Trophoblast cell (in vitro differentiated cells and primary cell): ENCODE measurements at regions not wholly inside any gene's neighbourhood (a gene's known extent, or its start where the extent isn't known, plus 50 kb on each side); places are given as distances from the start of the nearest gene placed in this dataset.

Experiments
- DNase-seq, 2 donors: peaks; one replicate each; pipeline ENCODE4 v3.0.0-alpha.2; 2016
- H2AFZ ChIP-seq: 2 replicates; pipeline ENCODE4 v1.6.1; 2013; ENCODE audit warnings: low read length, moderate library complexity, mild to moderate bottlenecking; ENCODE audit not compliant: insufficient read depth, poor library complexity
- H2AK5ac ChIP-seq: 2 replicates; pipeline ENCODE4 v1.6.1; 2013; ENCODE audit warnings: mild to moderate bottlenecking, low read length
- H2BK120ac ChIP-seq: 2 replicates; pipeline ENCODE4 v1.6.1; 2013; ENCODE audit warnings: low read length, mild to moderate bottlenecking, moderate library complexity; ENCODE audit not compliant: insufficient read depth, poor library complexity
- H2BK12ac ChIP-seq: 2 replicates; pipeline ENCODE4 v1.6.1; 2013; ENCODE audit warnings: mild to moderate bottlenecking, low read length, moderate library complexity
- H2BK5ac ChIP-seq: 2 replicates; pipeline ENCODE4 v1.6.1; 2013; ENCODE audit warnings: low read length, low read depth, moderate library complexity, mild to moderate bottlenecking; ENCODE audit not compliant: poor library complexity
- H3K14ac ChIP-seq: 2 replicates; pipeline ENCODE4 v1.6.1; 2013; ENCODE audit warnings: mild to moderate bottlenecking, low read length
- H3K18ac ChIP-seq: 2 replicates; pipeline ENCODE4 v1.6.1; 2013; ENCODE audit warnings: mild to moderate bottlenecking, low read length
- H3K23ac ChIP-seq: 2 replicates; pipeline ENCODE4 v1.6.1; 2013; ENCODE audit warnings: low read length
- H3K27ac ChIP-seq: 2 replicates; pipeline ENCODE4 v1.5.1; 2013; ENCODE audit warnings: low read depth, mild to moderate bottlenecking, inconsistent platforms, low read length, moderate library complexity
- H3K27me3 ChIP-seq: 2 replicates; pipeline ENCODE4 v1.6.1; 2013; ENCODE audit warnings: inconsistent platforms, mild to moderate bottlenecking, low read length, moderate library complexity; ENCODE audit not compliant: insufficient read depth
- H3K36me3 ChIP-seq, 2 experiments: 1 replicate in 1 of 2; 2 replicates in 1 of 2; pipeline ENCODE4 v1.6.1; 2013; ENCODE audit warnings: low read length in 2 of 2, mild to moderate bottlenecking in 2 of 2, moderate library complexity in 1 of 2; ENCODE audit not compliant: insufficient read depth in 2 of 2, control insufficient read depth in 1 of 2
- H3K4ac ChIP-seq: 2 replicates; pipeline ENCODE4 v1.6.1; 2013; ENCODE audit warnings: low read depth, mild to moderate bottlenecking, low read length, moderate library complexity
- H3K4me1 ChIP-seq, 2 experiments: 1 replicate in 1 of 2; 2 replicates in 1 of 2; pipeline ENCODE4 v1.6.1; 2013; ENCODE audit warnings: low read length in 2 of 2, mild to moderate bottlenecking in 2 of 2, moderate library complexity in 1 of 2; ENCODE audit not compliant: insufficient read depth in 2 of 2, control insufficient read depth in 1 of 2
- H3K4me2 ChIP-seq: 2 replicates; pipeline ENCODE4 v1.6.1; 2013; ENCODE audit warnings: inconsistent platforms, mild to moderate bottlenecking, low read length, moderate library complexity
- H3K4me3 ChIP-seq: 2 replicates; pipeline ENCODE4 v1.5.1; 2013; ENCODE audit warnings: mild to moderate bottlenecking, low read depth, low read length, inconsistent platforms
- H3K79me1 ChIP-seq: one replicate; pipeline ENCODE4 v1.6.1; 2013; ENCODE audit warnings: low read length
- H3K79me2 ChIP-seq: 2 replicates; pipeline ENCODE4 v1.6.1; 2013; ENCODE audit warnings: low read length, mild to moderate bottlenecking; ENCODE audit not compliant: control insufficient read depth, insufficient read depth, poor library complexity
- H3K9ac ChIP-seq: 2 replicates; pipeline ENCODE4 v1.6.1; 2013; ENCODE audit warnings: mild to moderate bottlenecking, low read length
- H3K9me3 ChIP-seq: 2 replicates; pipeline ENCODE4 v1.6.1; 2013; ENCODE audit warnings: low read depth, mild to moderate bottlenecking, control low read depth, inconsistent platforms, low read length; ENCODE audit not compliant: insufficient read depth
- H4K12ac ChIP-seq: 2 replicates; pipeline ENCODE4 v1.6.1; 2013; ENCODE audit warnings: low read depth, mild to moderate bottlenecking, low read length, moderate library complexity
- H4K8ac ChIP-seq: 2 replicates; pipeline ENCODE4 v1.6.1; 2013; ENCODE audit warnings: low read depth, mild to moderate bottlenecking, low read length, moderate library complexity
- H4K91ac ChIP-seq: one replicate; pipeline ENCODE4 v1.6.1; 2013; ENCODE audit warnings: low read depth, mild to moderate bottlenecking, low read length, moderate library complexity
- WGBS: extraction: QIAGEN DNeasy Blood & Tissue Kit; methylation state at CpG from one replicate; pipeline ENCODE4 v1.1.7; 2013; ENCODE audit warnings: missing lambda C conversion rate; ENCODE audit not compliant: insufficient read length, insufficient coverage; ENCODE audit errors: extremely low coverage; 5-methylcytosine and 5-hydroxymethylcytosine counted together

DNA sequence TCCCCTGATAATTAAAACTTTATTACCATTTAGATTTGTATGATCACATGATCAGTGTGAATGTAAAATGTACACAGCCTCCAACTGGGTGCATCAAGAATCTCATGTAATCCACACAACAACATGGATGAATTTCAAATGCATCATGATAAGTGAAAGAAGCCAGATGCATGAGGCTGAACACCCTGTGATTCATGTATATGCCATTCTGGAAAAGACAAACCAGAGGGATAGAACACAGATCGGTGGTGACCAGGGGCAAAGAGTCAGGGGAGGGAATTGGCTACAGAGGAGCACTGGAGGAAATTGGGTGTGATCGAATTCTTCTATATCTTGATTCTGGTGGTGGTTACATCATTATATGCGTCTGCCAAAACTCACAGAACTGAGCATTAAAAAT is 170.7 kb upstream of the SLC24A3 start:
- Histone ChIP-seq H2BK5ac (no peak overlapping the region), H3K79me2 (no peaks in the 10 kb centered on the region), H3K9ac (no peak overlapping the region)

DNA sequence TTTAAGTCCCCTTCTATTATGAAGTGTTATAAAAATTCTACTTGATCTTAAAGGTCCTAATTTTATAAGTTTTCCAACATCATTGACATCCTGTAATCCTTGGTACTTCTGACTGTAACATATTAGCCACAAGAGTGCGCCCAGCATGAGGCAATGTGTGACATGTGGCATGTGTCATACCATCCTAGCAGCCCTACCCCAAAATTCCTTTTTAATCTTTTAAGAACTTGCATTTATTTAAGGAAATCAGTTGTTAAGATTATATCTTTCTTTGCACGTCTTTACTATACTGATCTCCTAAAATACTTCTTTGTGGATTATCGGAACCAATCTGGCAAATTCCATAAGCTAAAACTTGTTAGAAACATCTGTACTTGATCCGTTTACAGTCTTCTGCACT is 167.1 kb upstream of the SLC24A3 start:
- no peaks in the 10 kb centered on the region for H3K36me3 ChIP-seq
- no peak overlapping the region for H2BK12ac ChIP-seq
- no peak overlapping the region for H3K4me3 ChIP-seq
- no peak overlapping the region for H3K23ac ChIP-seq
- H3K9ac ChIP-seq: no peak overlapping the region
- H3K4ac ChIP-seq: no peak overlapping the region
- WGBS: no CpG with 5 or more reads among the region's 4 CpGs
- DNase-seq: peak; percentile 19 to 52
- H2AFZ ChIP-seq: no peak overlapping the region
- no peak overlapping the region for H3K4me2 ChIP-seq
- no peaks in the 10 kb centered on the region for H3K9me3 ChIP-seq
- H3K4me1 ChIP-seq: no peaks in the 10 kb centered on the region
- H4K91ac ChIP-seq: no peak overlapping the region
- H3K79me1 ChIP-seq: no peaks in the 10 kb centered on the region
- H2BK5ac ChIP-seq: no peak overlapping the region
- no peak overlapping the region for H3K14ac ChIP-seq
- H3K18ac ChIP-seq: no peak overlapping the region
- no peak overlapping the region for H4K12ac ChIP-seq
- H3K79me2 ChIP-seq: no peaks in the 10 kb centered on the region
- H4K8ac ChIP-seq: no peak overlapping the region
- no peaks in the 10 kb centered on the region for H3K27me3 ChIP-seq
- H3K27ac ChIP-seq: no peak overlapping the region
- no peak overlapping the region for H2BK120ac ChIP-seq
- H2AK5ac ChIP-seq: no peak overlapping the region

More for the DNA sequence above, 170.7 kb upstream of the SLC24A3 start:
- no peak overlapping the region for H3K4me3 ChIP-seq
- no peak overlapping the region for H4K12ac ChIP-seq
- H4K91ac ChIP-seq: no peak overlapping the region
- H3K36me3 ChIP-seq: no peaks in the 10 kb centered on the region
- H2BK120ac ChIP-seq: no peak overlapping the region
- H3K27ac ChIP-seq: no peak overlapping the region
- no peaks in the 10 kb centered on the region for H3K79me1 ChIP-seq
- no peak overlapping the region for H2AK5ac ChIP-seq
- H3K14ac ChIP-seq: no peak overlapping the region
- no peak overlapping the region for H2BK12ac ChIP-seq
- no peaks in the 10 kb centered on the region for H3K9me3 ChIP-seq
- H3K18ac ChIP-seq: no peak overlapping the region
- WGBS: no CpG with 5 or more reads among the region's 3 CpGs
- no peaks in the 10 kb centered on the region for H3K27me3 ChIP-seq
- no peak for DNase-seq
- H3K4me1 ChIP-seq: no peaks in the 10 kb centered on the region
- no peak overlapping the region for H4K8ac ChIP-seq
- H3K4ac ChIP-seq: no peak overlapping the region
- no peak overlapping the region for H3K4me2 ChIP-seq
- H2AFZ ChIP-seq: no peak overlapping the region
- no peak overlapping the region for H3K23ac ChIP-seq

DNA sequence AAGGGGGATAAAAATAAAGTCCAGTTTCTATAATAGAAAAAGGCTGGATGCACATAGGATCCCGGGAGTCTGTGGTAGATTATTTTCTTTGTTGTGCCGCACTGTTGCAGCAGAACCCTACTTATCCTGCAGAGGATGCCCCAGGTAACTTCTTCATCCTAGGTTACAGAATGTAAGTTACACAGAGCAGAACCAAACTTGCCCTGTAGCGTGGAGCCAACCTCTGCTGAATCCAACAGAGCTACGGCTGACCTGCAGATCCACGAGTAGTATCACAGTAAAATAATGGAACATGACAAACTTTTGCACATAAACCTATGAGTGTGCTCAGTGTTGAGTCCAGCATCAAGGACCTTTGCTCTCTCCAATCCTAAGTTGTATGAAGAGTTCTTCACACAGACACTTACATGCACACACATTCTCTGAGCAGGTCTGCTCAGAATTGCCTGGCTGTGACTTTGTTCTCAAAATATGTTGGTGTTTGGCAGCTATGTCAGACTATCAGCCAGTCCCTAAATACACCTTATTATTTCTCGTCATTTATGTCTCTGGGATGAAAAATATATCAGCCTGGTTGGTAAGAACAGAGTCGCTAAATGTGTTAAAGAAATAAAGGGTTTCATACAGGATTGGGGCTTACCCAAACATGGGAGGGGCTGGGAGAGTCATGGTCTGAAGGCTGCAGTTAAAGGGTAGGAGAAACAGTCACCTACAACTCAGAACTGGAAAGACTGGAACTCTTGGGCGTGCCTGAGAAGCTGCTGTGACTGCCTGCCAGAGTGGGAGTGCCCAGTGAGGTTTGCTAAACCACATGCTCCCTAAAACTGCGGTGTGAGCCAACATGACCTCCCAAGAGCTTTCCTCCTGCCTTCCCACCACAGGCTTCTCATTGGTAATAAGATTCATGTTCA is 165.1 kb upstream of the SLC24A3 start:
- Histone ChIP-seq H4K91ac (no peak overlapping the region), H2BK120ac (no peak overlapping the region), H3K79me1 (no peaks in the 10 kb centered on the region), H2BK12ac (no peak overlapping the region), H3K23ac (no peak overlapping the region), H2BK5ac (no peak overlapping the region), H3K36me3 (no peaks in the 10 kb centered on the region), H4K12ac (no peak overlapping the region), H3K4ac (no peak overlapping the region), H3K9me3 (no peaks in the 10 kb centered on the region), H3K27me3 (no peaks in the 10 kb centered on the region), H2AK5ac (no peak overlapping the region), H3K4me2 (no peak overlapping the region), H3K4me1 (no peaks in the 10 kb centered on the region), H3K27ac (no peak overlapping the region), H3K14ac (no peak overlapping the region), H3K4me3 (no peak overlapping the region), H3K9ac (peak overlapping the region; percentile 50), H2AFZ (no peak overlapping the region), H3K18ac (no peak overlapping the region), H4K8ac (no peak overlapping the region), H3K79me2 (no peaks in the 10 kb centered on the region)
- DNase-seq: peak; percentile 55 to 61
- WGBS: no CpG with 5 or more reads among the region's 9 CpGs

DNA sequence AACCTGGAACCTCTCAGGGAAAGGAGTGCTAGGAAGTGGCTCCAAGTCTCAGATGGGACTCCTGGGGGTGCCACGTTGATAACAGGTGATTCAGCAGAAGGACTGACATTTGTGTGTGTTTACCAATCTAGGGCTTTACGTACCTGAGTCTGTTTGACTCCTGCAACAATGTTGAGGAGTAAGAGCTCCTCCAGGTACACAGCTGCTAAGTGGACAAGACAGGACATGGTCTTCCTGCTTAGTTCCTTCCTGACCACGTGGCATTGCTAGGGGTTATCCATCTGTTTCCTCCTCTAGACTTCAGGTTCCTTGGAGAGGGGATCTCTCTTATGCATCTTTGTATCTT is 164.5 kb upstream of the SLC24A3 start:
- no CpG with 5 or more reads among the region's 3 CpGs for WGBS
- no peak overlapping the region for H3K4me2 ChIP-seq
- H3K9me3 ChIP-seq: no peaks in the 10 kb centered on the region
- H2BK12ac ChIP-seq: no peak overlapping the region
- H3K9ac ChIP-seq: peak overlapping the region; percentile 0
- H3K79me1 ChIP-seq: no peaks in the 10 kb centered on the region
- no peak overlapping the region for H3K18ac ChIP-seq
- no peak overlapping the region for H3K4me3 ChIP-seq
- no peak overlapping the region for H2BK5ac ChIP-seq
- no peak overlapping the region for H2AFZ ChIP-seq
- H2AK5ac ChIP-seq: no peak overlapping the region
- no peak overlapping the region for H2BK120ac ChIP-seq
- H3K36me3 ChIP-seq: no peaks in the 10 kb centered on the region
- no peak overlapping the region for H4K91ac ChIP-seq
- H3K27me3 ChIP-seq: no peaks in the 10 kb centered on the region
- H3K14ac ChIP-seq: no peak overlapping the region
- H3K4ac ChIP-seq: no peak overlapping the region
- DNase-seq: peak in 1 of 2 donors; percentile 4
- H3K27ac ChIP-seq: no peak overlapping the region
- H4K8ac ChIP-seq: no peak overlapping the region
- no peak overlapping the region for H4K12ac ChIP-seq
- H3K23ac ChIP-seq: no peak overlapping the region
- H3K4me1 ChIP-seq: no peaks in the 10 kb centered on the region
- H3K79me2 ChIP-seq: no peaks in the 10 kb centered on the region
